Activated CD4-positive, alpha-beta T cell treated with anti-CD3 and anti-CD28 coated beads, Interleukin-2, Interleukin-6, amounts not matched to agents 100 ng/mL and 50 ng/mL, durations not matched to agents 16 hours and 8 hours (primary cell): ENCODE measurements at regions not wholly inside any gene's neighbourhood (a gene's known extent, or its start where the extent isn't known, plus 50 kb on each side); places are given as distances from the start of the nearest gene placed in this dataset.

Source experiments
- DNase-seq: peaks from one replicate; pipeline ENCODE4 v3.0.0-alpha.2; 2020

GRCh38 chr11:130760515-130761125, 155.7 kb downstream of the SNX19 start:
- DNase-seq: no peak

- no peak for DNase-seq
These were observed 154.6 kb downstream of the SNX19 start for GRCh38 chr11:130761560-130762220.

GRCh38 chr11:130762638-130763037, 153.6 kb downstream of the SNX19 start:
- DNase-seq: no peak

- DNase-seq: no peak
These were observed 152.9 kb downstream of the SNX19 start for GRCh38 chr11:130763087-130763980.

- no peak for DNase-seq
These were observed 150.9 kb downstream of the SNX19 start for GRCh38 chr11:130765406-130765805.

- no peak for DNase-seq
These were observed 150.2 kb downstream of the SNX19 start for GRCh38 chr11:130765951-130766649.

GRCh38 chr11:130766650-130767565, 149.4 kb downstream of the SNX19 start:
- DNase-seq: no peak

GRCh38 chr11:130769782-130770535, 146.3 kb downstream of the SNX19 start:
- DNase-seq: no peak

GRCh38 chr11:130771708-130772107, 144.6 kb downstream of the SNX19 start:
- DNase-seq: no peak

GRCh38 chr11:130772266-130773227, 143.7 kb downstream of the SNX19 start:
- no peak for DNase-seq

GRCh38 chr11:130773244-130773820, 142.9 kb downstream of the SNX19 start:
- DNase-seq: no peak

- DNase-seq: no peak
These were observed 141.6 kb downstream of the SNX19 start for GRCh38 chr11:130774703-130775102.

- no peak for DNase-seq
These were observed 140.8 kb downstream of the SNX19 start for GRCh38 chr11:130775306-130776060.

- DNase-seq: no peak
These were observed 140.2 kb downstream of the SNX19 start for GRCh38 chr11:130776061-130776419.

GRCh38 chr11:130778026-130778425, 138.3 kb downstream of the SNX19 start:
- no peak for DNase-seq

- DNase-seq: no peak
These were observed 137.6 kb downstream of the SNX19 start for GRCh38 chr11:130778705-130779104.

GRCh38 chr11:130779267-130779666, 137.0 kb downstream of the SNX19 start:
- no peak for DNase-seq

GRCh38 chr11:130779943-130780342, 136.3 kb downstream of the SNX19 start:
- DNase-seq: no peak

- DNase-seq: no peak
These were observed 135.8 kb downstream of the SNX19 start for GRCh38 chr11:130780437-130780836.
